Retinal pigment epithelial cell (primary cell): ENCODE measurements at regions not wholly inside any gene's neighbourhood (a gene's known extent, or its start where the extent isn't known, plus 50 kb on each side); places are given as distances from the start of the nearest gene placed in this dataset.

Source experiments
- DNase-seq: peaks from one replicate; pipeline ENCODE4 v3.0.0-alpha.2; 2010; ENCODE audit warnings: low read depth
- H3K4me3 ChIP-seq: 2 replicates; pipeline ENCODE4 v1.5.1; 2011; ENCODE audit warnings: mild to moderate bottlenecking, low read length, control low read depth, moderate library complexity
- TF ChIP-seq, protein P1 (sequence below): conservative IDR thresholded peaks from 2 replicates; pipeline ENCODE4 v1.5.1; 2011; ENCODE audit warnings: low read depth, low read length, control low read depth, inconsistent platforms

DNA sequence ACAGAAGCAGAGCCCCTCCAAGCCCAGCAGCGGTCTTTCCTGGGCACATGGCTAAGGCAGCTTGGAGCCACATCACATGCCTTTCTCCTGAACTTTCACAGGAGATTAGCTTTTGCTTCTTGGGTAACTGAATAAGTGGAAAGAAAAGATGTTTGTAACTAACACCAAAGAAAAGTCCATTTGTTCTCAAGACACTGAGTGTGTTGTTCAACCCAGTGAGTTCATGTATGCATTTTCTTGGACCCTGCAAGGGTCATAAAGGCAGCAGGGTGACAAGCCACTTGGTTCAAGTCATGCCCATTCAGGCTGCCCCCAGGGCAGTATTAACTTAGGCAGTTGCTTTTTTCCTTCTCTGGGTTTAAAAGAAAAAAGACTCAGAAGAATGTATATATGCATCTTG lies 203.4 kb downstream of the FAM76B start:
- DNase-seq, result peak; percentile 81
- TF ChIP-seq, protein P1, sequence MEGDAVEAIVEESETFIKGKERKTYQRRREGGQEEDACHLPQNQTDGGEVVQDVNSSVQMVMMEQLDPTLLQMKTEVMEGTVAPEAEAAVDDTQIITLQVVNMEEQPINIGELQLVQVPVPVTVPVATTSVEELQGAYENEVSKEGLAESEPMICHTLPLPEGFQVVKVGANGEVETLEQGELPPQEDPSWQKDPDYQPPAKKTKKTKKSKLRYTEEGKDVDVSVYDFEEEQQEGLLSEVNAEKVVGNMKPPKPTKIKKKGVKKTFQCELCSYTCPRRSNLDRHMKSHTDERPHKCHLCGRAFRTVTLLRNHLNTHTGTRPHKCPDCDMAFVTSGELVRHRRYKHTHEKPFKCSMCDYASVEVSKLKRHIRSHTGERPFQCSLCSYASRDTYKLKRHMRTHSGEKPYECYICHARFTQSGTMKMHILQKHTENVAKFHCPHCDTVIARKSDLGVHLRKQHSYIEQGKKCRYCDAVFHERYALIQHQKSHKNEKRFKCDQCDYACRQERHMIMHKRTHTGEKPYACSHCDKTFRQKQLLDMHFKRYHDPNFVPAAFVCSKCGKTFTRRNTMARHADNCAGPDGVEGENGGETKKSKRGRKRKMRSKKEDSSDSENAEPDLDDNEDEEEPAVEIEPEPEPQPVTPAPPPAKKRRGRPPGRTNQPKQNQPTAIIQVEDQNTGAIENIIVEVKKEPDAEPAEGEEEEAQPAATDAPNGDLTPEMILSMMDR, result no peak
- H3K4me3 ChIP-seq, result no peak overlapping the region

DNA sequence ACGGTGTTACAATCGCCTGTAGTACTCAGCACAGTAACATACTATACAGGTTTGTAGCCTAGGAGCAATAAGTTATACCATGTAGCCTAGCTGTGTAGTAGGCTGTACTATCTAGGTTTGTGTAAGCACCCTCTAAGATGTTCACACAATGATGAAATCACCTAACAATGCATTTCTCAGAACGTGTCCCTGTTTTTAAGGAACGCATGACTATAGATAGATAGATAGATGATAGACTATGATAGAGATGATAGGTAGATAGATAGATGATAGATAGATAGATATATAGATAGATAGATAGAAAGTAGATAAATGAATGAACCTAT lies 203.9 kb downstream of the FAM76B start:
- DNase-seq, result no peak
- H3K4me3 ChIP-seq, result no peak overlapping the region
- TF ChIP-seq, protein P1, result no peak

DNA sequence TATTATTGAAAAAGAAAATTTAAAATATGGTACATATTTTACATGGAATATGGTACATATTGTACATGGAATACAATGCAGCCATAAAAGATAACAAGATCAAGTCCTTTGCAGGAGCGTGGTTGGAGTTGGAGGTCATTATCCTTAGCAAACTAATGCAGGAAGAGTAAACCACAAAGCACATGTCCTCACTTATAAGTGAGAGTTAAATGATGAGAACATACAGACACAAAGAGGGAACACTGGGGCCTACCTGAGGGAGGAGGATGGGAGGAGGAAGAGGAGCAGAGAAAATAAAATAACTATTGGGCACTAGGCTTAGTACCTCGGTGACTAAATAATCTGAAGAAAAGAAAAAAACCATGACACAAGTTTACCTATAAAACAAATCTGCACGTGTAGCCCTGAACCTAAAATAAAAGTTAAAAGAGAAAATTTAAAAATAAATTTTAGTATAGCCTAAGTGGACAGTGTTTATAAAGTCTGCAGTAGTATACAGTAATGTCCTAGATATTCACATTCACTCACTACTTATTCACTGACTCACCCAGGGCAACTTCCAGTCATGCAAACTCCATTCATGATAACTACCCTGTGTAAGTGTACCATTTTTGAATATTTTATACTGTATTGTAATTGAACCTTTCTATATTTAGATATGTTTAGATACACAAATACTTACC lies 204.4 kb downstream of the FAM76B start:
- DNase-seq, result no peak
- H3K4me3 ChIP-seq, result no peak overlapping the region
- TF ChIP-seq, protein P1, result no peak

DNA sequence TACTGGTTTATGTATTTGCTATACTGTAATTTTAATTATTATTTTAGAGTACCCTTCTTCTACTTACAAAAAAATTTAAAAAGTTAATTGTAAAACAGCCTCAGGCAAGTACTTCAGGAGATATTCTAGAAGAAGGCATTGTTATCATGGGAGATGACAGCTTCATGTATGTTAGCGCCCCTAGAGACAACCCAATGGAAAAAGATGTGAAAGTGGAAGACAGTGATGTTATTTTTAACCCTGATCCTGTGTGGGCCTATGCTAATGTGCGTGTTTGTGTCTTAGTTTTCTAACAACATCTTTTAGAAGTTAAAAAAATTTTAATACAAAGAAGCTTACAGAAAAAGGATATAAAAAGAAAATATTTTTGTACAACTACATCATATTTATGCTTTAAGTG lies 205.0 kb downstream of the FAM76B start:
- H3K4me3 ChIP-seq, result no peak overlapping the region
- TF ChIP-seq, protein P1, result no peak
- no peak for DNase-seq

DNA sequence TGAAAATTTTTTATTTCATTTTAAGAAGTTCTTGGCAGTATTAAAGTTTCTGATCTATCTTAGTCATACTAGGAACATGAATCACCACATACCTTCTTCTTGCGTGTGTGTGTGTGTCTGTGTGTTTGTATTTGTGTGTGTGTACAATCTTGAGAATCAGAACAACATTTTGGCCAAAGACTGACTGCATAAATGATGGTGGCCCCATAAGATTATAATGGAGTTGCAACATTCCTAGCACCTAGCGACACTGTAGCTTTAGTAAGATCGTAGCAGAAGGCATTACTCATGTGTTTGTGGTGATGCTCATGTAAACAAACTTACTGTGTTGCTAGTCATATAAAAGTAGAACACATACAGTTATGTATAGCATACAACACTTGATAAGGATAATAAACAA lies 205.4 kb downstream of the FAM76B start:
- no peak for DNase-seq
- TF ChIP-seq, protein P1, result no peak
- H3K4me3 ChIP-seq, result no peak overlapping the region

DNA sequence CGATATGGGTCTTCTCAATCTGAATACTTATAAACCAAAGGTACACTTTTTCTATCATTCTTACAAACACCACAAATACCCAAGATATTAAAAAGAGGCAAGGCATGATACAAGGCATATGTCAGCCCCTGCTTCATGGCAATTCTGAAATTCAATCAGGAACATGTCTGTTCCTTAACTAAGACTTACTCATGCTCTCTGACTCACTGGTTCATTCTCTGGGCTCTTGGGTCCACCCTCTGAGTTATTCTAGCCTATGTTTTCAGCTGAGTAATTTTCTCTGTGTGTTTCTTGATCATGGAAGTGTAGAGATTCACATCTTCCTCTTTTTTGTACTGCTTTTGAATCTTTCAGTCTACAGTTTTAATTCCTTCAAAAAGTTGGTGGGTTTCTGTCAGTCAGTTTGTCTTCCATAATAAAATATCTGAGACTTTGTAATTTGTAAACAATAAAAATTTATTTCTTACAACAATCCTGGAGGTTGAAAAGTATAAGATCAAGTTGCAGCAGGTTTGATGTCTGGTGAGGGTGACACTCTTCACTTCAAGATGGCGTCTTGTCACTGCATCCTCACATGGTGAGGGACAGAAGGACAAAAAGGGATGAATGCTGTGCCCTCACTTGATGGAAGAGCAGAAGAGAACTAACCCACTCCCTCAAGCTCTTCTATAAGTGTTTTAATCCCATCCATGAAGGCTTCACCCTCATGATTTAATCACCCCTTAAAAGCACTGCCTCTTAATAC lies 211.7 kb downstream of the FAM76B start:
- no peak overlapping the region for H3K4me3 ChIP-seq
- TF ChIP-seq, protein P1, result no peak
- no peak for DNase-seq
